H1 (cell line): ENCODE measurements at regions not wholly inside any gene's neighbourhood (a gene's known extent, or its start where the extent isn't known, plus 50 kb on each side); places are given as distances from the start of the nearest gene placed in this dataset.

Experiments
- CTCF ChIA-PET: fragments of 300-600 bp; sonication (Branson Sonifier 250); formaldehyde crosslinking; loops from one replicate; lab custom pipeline; 2021; ENCODE audit not compliant: partially characterized antibody; lab: Charles Lee
- POLR2A ChIA-PET: fragments of 300-600 bp; sonication (Branson Sonifier 250); formaldehyde crosslinking; loops from one replicate; lab custom pipeline; 2021; ENCODE audit warnings: inconsistent platforms; ENCODE audit not compliant: partially characterized antibody; lab: Charles Lee
- DNase-seq, 2 experiments: peaks; one replicate each; pipeline versions ENCODE4 v3.0.0 to v3.0.0-alpha.2; 2010 to 2022; ENCODE audit warnings: low spot score in 2 of 2, low read depth in 1 of 2, mixed read lengths in 1 of 2
- FAIRE-seq: peaks from 2 replicates; lab custom pipeline; 2011; peaks lifted over from hg19 to GRCh38; lab: Jason Lieb, UNC
- H2AFZ ChIP-seq: 2 replicates; pipeline ENCODE4 v1.8.1; 2012; ENCODE audit warnings: low read length, inconsistent platforms
- H2AK5ac ChIP-seq: 2 replicates; pipeline ENCODE4 v1.6.1; 2013; ENCODE audit warnings: low read depth, low read length
- H2BK120ac ChIP-seq: replicated peaks from 2 replicates; pipeline ENCODE3; 2013; ENCODE audit warnings: low read depth, low read length, inconsistent platforms
- H2BK12ac ChIP-seq: 2 replicates; pipeline ENCODE4 v1.6.1; 2013; ENCODE audit warnings: low read depth, low read length
- H2BK15ac ChIP-seq: 2 replicates; pipeline ENCODE4 v1.6.1; 2013; ENCODE audit warnings: low read length
- H2BK20ac ChIP-seq: 2 replicates; pipeline ENCODE4 v1.6.1; 2013; ENCODE audit warnings: low read length
- H2BK5ac ChIP-seq: 2 replicates; pipeline ENCODE4 v1.6.1; 2013; ENCODE audit warnings: low read depth, low read length
- H3K14ac ChIP-seq: 2 replicates; pipeline ENCODE4 v1.6.1; 2013; ENCODE audit warnings: inconsistent platforms; ENCODE audit not compliant: insufficient read length
- H3K18ac ChIP-seq: 2 replicates; pipeline ENCODE4 v1.6.1; 2013; ENCODE audit warnings: low read length; ENCODE audit errors: extremely low read depth
- H3K23ac ChIP-seq: 2 replicates; pipeline ENCODE4 v1.6.1; 2013; ENCODE audit warnings: inconsistent platforms; ENCODE audit not compliant: insufficient read length
- H3K23me2 ChIP-seq: 2 replicates; pipeline ENCODE4 v1.6.1; 2013; ENCODE audit warnings: low read depth, low read length
- H3K27ac ChIP-seq: 2 replicates; pipeline ENCODE4 v1.6.1; 2011; ENCODE audit warnings: low read depth, low read length, inconsistent platforms
- H3K27me3 ChIP-seq, 4 experiments: replicated peaks in 1 of 4; 1 replicate in 1 of 4; 2 replicates in 3 of 4; pipeline versions ENCODE4 v1.6.1 to v1.8.1; 2011 to 2013; ENCODE audit warnings: low read length in 3 of 4, mild to moderate bottlenecking in 3 of 4, inconsistent platforms in 2 of 4, mixed read lengths in 2 of 4, moderate library complexity in 1 of 4; ENCODE audit not compliant: control insufficient read depth in 3 of 4, insufficient read depth in 3 of 4; ENCODE audit errors: extremely low read depth in 1 of 4
- H3K36me3 ChIP-seq, 4 experiments: 2 replicates each; pipeline versions ENCODE4 v1.6.1 to v1.8.1; 2011 to 2013; ENCODE audit warnings: mild to moderate bottlenecking in 4 of 4, low read length in 3 of 4, moderate library complexity in 2 of 4, control low read depth in 1 of 4, inconsistent platforms in 1 of 4; ENCODE audit not compliant: insufficient read depth in 4 of 4, control insufficient read depth in 2 of 4
- H3K4ac ChIP-seq: replicated peaks from 2 replicates; pipeline ENCODE3; 2013; ENCODE audit warnings: low read length, low read depth, mixed read lengths, inconsistent platforms; ENCODE audit not compliant: insufficient read length
- H3K4me1 ChIP-seq, 4 experiments: replicated peaks in 1 of 4; 1 replicate in 1 of 4; 2 replicates in 3 of 4; pipeline versions ENCODE4 v1.6.1 to v1.8.1; 2011 to 2013; ENCODE audit warnings: low read length in 3 of 4, inconsistent platforms in 2 of 4, mixed read lengths in 1 of 4; ENCODE audit not compliant: insufficient read depth in 4 of 4, control insufficient read depth in 3 of 4
- H3K4me2 ChIP-seq, 2 experiments: 2 replicates each; pipeline versions ENCODE4 v1.6.1 to v1.8.1; 2011 to 2013; ENCODE audit warnings: low read depth in 2 of 2, low read length in 2 of 2, control low read depth in 1 of 2, inconsistent platforms in 1 of 2, mild to moderate bottlenecking in 1 of 2; ENCODE audit not compliant: insufficient read depth in 1 of 2
- H3K4me3 ChIP-seq, 4 experiments: fragments of 200-600, 300-600 bp in 1 of 4; sonication (generic), shearing (Covaris generic), sonication (Bioruptor Twin) in 1 of 4; 2 replicates each; pipeline versions ENCODE4 v1.5.1 to v1.8.1; 2011 to 2016; ENCODE audit warnings: low read length in 4 of 4, low read depth in 3 of 4, control low read depth in 2 of 4, inconsistent platforms in 2 of 4, mild to moderate bottlenecking in 2 of 4, mixed read lengths in 1 of 4, moderate library complexity in 1 of 4; ENCODE audit not compliant: insufficient read depth in 2 of 4; ENCODE audit errors: extremely low read depth in 1 of 4
- H3K56ac ChIP-seq: replicated peaks from 2 replicates; pipeline ENCODE3; 2013; ENCODE audit warnings: low read depth, mild to moderate bottlenecking, mixed read lengths, low read length, inconsistent platforms; ENCODE audit not compliant: insufficient read length
- H3K79me1 ChIP-seq: 2 replicates; pipeline ENCODE4 v1.6.1; 2013; ENCODE audit warnings: low read depth, low read length, control low read depth
- H3K79me2 ChIP-seq, 2 experiments: 2 replicates each; pipeline versions ENCODE4 v1.6.1 to v1.8.1; 2012 to 2013; ENCODE audit warnings: low read length in 2 of 2, mild to moderate bottlenecking in 2 of 2, inconsistent platforms in 1 of 2; ENCODE audit not compliant: insufficient read depth in 2 of 2, control insufficient read depth in 1 of 2
- H3K9ac ChIP-seq, 4 experiments: replicated peaks in 1 of 4; 1 replicate in 1 of 4; 2 replicates in 3 of 4; pipeline versions ENCODE4 v1.6.1 to v1.8.1; 2011 to 2013; ENCODE audit warnings: low read depth in 3 of 4, low read length in 3 of 4, control low read depth in 2 of 4, mild to moderate bottlenecking in 2 of 4, moderate library complexity in 2 of 4, inconsistent platforms in 1 of 4; ENCODE audit errors: extremely low read depth in 1 of 4
- H3K9me3 ChIP-seq, 2 experiments: 2 replicates each; pipeline versions ENCODE4 v1.6.1 to v1.8.1; 2012 to 2013; ENCODE audit warnings: mild to moderate bottlenecking in 2 of 2, moderate library complexity in 2 of 2, control low read depth in 1 of 2, inconsistent platforms in 1 of 2, low read depth in 1 of 2, low read length in 1 of 2, mixed read lengths in 1 of 2; ENCODE audit not compliant: insufficient read depth in 2 of 2
- H4K20me1 ChIP-seq, 2 experiments: replicated peaks in 1 of 2; 2 replicates each; pipeline versions ENCODE3 to v1.8.1; 2011 to 2013; ENCODE audit warnings: inconsistent platforms in 2 of 2, low read length in 2 of 2, mild to moderate bottlenecking in 1 of 2; ENCODE audit not compliant: insufficient read depth in 2 of 2, control insufficient read depth in 1 of 2
- H4K5ac ChIP-seq: 2 replicates; pipeline ENCODE4 v1.6.1; 2013; ENCODE audit warnings: low read length, low read depth, mixed read lengths, inconsistent platforms; ENCODE audit not compliant: insufficient read length
- H4K8ac ChIP-seq: 2 replicates; pipeline ENCODE4 v1.8.0; 2013; ENCODE audit warnings: mild to moderate bottlenecking, moderate library complexity, low read length, inconsistent platforms; ENCODE audit not compliant: insufficient read depth; ENCODE audit errors: extremely low read depth
- H4K91ac ChIP-seq: replicated peaks from 2 replicates; pipeline ENCODE3; 2013; ENCODE audit warnings: low read length, mixed read lengths, inconsistent platforms; ENCODE audit not compliant: insufficient read length
- CBX5 ChIP-seq: fragments of 300-800, 300-1000 bp; sonication (generic); IDR thresholded peaks from 2 replicates; pipeline ENCODE4 v1.7.1; 2016; ENCODE audit warnings: antibody characterized with exemption, low read length, low read depth
- CBX8 ChIP-seq: fragments of 300-800, 300-1000 bp; sonication (generic); IDR thresholded peaks from 2 replicates; pipeline ENCODE4 v1.7.1; 2016; ENCODE audit warnings: low read depth, low read length, borderline replicate concordance
- CHD2 ChIP-seq: IDR thresholded peaks from 2 replicates; pipeline ENCODE4 v1.6.1; 2012; ENCODE audit warnings: low read length, improper control_type of control experiment
- WGBS, 2 experiments: shearing (Covaris generic) in 1 of 2; methylation state at CpG; one replicate each; pipeline versions ENCODE4 v1.1.6 to v1.1.7; 2013 to 2015; ENCODE audit warnings: low lambda C conversion rate in 2 of 2, mixed read lengths in 2 of 2, inconsistent platforms in 1 of 2, low coverage in 1 of 2, missing lambda C conversion rate in 1 of 2; ENCODE audit not compliant: insufficient replicate concordance in 2 of 2, insufficient coverage in 1 of 2, insufficient read length in 1 of 2; ENCODE audit errors: extremely low coverage in 1 of 2, missing lambda C conversion rate in 1 of 2; 5-methylcytosine and 5-hydroxymethylcytosine counted together

- H3K23ac ChIP-seq, result no peak overlapping the region
- H4K8ac ChIP-seq, result no peak overlapping the region
- DNase-seq (no peak), FAIRE-seq (no peak)
- H2BK12ac ChIP-seq, result no peak overlapping the region
- H3K23me2 ChIP-seq, result no peaks in the 10 kb centered on the region
- H3K79me2 ChIP-seq, result no peaks in the 10 kb centered on the region
- H2AFZ ChIP-seq, result no peak overlapping the region
- POLR2A ChIA-PET, result no interaction called here
- no peak overlapping the region for H2BK20ac ChIP-seq
- no peaks in the 10 kb centered on the region for H4K20me1 ChIP-seq
- H4K5ac ChIP-seq, result no peak overlapping the region
- H3K36me3 ChIP-seq, result no peaks in the 10 kb centered on the region
- no peak overlapping the region for H3K56ac ChIP-seq
- H3K4ac ChIP-seq, result no peak overlapping the region
- H3K18ac ChIP-seq, result no peak overlapping the region
- WGBS, 2 experiments, result 29% methylated on average over 3 of the region's 3 CpGs; no CpG with 5 or more reads in 1 of the 2 experiments
- no peak overlapping the region for H3K4me2 ChIP-seq
- H3K9me3 ChIP-seq, result no peaks in the 10 kb centered on the region
- H3K27me3 ChIP-seq, result no peaks in the 10 kb centered on the region
- H4K91ac ChIP-seq, result no peak overlapping the region
- no peak overlapping the region for H3K27ac ChIP-seq
- CTCF ChIA-PET, result no interaction called here
- no peak overlapping the region for H2BK15ac ChIP-seq
- no peak overlapping the region for H3K9ac ChIP-seq
- H3K79me1 ChIP-seq, result no peaks in the 10 kb centered on the region
- no peak for TF ChIP-seq CBX8
- TF ChIP-seq CHD2, result no peak
- TF ChIP-seq CBX5, result no peak
- TF ChIP-seq, all 59 proteins: peak for 0
- Histone ChIP-seq H3K4me3 (no peak overlapping the region), H2BK120ac (no peak overlapping the region), H3K14ac (no peak overlapping the region), H2BK5ac (no peak overlapping the region), H3K4me1 (no peaks in the 10 kb centered on the region), H2AK5ac (no peak overlapping the region)
Measured at GRCh38 chr11:23227078-23227445, 366.8 kb upstream of the CCDC179 start.
